ENCODE measurements at regions not wholly inside any gene's neighbourhood (a gene's known extent, or its start where the extent isn't known, plus 50 kb on each side); places are given as distances from the start of the nearest gene placed in this dataset.
"Not testable (repeated sequence)": the region's sequence is repeated elsewhere in the genome, so short reads cannot be mapped to it uniquely, and the experiment has no call there.

DNA sequence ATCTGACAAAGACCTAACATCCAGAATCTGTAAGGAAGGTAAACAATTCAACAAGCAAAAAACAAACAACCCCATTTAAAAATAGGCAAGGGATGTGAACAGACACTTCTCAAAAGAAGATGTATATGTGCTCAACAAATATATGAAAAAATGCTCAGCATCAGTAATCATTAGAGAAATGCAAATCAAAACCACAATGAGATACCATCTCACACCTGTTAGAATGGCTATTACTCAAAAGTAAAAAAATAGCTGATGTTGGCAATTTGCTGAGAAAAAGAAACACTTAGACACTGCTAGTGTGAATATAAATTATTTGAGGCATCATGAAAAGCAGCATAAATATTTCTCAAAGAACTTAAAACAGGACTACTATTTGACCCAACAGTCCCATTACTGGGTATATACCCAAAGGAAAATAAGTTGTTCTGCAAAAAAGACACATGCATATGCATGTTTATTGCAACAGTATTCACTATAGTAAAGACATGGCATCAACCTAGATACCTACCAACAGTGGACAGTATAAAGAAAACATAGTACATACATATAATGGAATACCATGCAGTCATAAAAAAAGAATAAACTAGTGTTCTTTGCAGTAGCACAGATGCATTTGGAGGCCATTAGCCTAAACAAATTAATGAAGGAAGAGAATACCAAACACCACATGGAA, 980.1 kb downstream of the KCNMA1 start:
- no peak for DNase-seq

DNA sequence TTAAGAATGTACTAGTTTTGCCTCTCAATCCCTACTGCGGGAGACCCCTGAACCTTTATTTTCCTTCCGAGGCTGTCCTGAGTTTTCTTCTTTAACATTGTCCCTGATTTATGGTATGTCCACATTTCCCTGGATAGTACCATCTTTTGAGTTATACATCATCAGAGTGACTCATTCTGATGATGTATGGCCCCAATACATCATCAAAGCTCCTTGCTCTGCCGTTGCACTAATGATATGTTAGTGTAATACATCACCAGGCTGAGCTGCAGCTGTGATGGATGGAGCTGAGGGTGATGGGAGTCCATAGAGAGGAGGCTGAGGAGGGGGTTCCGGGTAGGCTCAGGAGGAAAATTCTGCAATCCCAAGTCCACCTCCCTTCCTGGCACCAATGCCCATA, 986.5 kb downstream of the KCNMA1 start:
- peak; percentile 64 for DNase-seq

DNA sequence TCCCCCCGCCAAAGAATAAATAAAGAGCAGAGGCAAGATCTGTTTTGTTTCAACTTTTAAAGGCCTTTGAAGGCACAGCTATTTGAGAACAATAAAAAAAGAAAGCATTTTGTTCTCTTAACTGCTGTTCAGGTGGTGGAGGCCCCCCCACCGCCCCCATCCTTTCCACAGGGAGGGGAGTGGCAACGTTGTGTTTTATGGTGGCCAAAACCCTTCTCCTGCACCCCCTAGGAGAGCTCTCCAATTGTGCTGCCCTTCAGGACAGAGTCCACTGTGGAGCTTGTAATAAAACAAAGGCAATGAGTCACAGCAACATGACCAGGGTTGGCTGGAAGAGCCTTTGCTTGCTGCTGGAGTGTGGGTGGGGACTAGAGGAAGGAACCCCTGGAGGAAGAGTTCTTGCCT, 987.9 kb downstream of the KCNMA1 start:
- DNase-seq, result peak; percentile 87

DNA sequence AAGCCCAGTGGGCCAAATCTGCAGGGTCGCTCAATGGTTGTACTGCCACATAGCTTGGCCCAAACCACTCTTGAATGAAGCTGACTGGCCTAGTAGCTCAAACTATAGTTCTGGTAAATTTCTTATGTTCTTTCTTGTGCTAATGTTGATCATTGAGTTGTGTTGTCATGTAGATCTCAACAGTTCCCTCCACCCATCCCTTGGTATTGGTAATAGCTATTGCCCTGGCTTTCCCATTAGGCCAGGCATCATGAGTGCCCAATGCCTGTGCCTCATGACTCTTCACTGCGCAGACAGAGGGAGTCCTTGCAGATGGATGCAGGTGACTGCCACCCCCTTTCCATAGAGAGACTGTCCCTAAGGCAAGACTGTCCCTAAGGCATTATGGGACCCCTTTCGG, 988.4 kb downstream of the KCNMA1 start:
- DNase-seq, result no peak

DNA sequence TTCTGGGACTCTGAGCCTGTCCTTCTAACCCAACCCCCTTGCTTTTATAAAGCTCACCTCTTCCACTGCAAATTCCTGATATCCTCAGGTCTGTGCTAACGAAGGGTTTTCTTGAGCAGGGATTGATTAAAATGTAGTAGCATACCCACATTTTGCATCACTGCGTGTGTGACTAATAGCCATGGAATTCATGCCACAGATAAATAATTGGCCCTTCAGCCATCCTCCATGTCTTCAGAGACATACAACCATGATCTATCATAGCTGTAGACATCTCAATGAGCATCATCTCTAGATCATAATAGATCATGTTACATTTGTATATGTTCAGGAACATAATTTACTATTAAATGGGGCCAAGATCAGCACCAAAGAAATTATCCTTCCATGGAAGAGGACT, 990.3 kb downstream of the KCNMA1 start:
- peak; percentile 84 for DNase-seq

DNA sequence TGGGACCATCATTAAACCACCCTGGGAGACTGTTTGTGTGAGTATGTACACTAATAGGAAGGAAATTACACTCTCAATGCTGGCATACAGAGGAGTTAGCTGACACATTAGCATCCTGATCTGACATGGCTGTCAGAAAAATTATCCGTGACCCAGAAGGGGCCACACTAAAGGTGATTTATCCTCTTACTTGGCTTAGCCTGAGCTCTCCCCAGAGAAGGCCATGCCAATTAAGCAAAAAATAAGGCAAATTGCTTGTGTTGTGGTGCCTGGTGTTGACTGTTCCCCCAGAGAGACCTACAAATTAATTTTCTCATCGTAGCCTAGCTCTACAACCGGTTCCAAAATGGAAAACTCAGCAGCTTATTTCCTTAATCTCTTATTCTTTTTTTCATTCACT, 992.3 kb downstream of the KCNMA1 start:
- no peak for DNase-seq

DNA sequence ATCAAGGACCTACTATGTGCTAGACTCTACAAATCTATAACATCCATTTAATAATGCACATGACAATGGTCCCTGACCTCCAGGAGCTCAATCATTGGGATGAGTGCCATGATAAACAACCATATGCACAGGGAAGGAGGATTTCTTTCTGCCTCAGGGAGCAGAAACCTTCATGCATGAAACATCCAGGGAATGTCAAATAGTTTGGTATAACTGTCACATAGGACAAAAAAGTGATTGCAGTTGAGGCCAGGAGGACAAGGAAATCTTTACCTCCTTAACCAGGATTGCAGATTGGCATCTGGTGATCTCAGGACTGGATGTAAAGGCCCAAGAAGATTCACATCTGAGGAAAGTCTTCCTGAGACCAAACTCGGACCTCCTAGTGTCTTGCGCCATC, 993.1 kb downstream of the KCNMA1 start:
- no peak for DNase-seq

DNA sequence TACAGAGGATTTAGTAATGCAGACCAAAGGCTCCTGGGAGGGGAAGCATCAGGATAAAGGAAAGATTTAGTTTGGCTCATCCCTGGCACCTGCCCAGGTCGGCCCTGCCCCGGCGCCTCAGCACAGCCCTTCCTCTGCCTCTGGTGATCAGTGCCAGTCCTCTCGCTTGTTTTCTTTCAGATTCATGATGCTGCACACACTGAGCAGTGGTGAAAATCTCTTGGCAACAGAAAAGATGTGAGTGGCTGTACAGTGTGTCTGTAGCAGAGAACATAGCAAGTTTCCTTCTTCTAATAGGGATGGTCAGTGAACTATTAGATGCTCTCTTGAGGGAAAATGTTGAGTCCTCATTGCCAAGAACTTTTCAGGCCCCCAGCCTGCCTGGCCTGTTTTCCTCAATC, 994.1 kb downstream of the KCNMA1 start:
- no peak for DNase-seq

DNA sequence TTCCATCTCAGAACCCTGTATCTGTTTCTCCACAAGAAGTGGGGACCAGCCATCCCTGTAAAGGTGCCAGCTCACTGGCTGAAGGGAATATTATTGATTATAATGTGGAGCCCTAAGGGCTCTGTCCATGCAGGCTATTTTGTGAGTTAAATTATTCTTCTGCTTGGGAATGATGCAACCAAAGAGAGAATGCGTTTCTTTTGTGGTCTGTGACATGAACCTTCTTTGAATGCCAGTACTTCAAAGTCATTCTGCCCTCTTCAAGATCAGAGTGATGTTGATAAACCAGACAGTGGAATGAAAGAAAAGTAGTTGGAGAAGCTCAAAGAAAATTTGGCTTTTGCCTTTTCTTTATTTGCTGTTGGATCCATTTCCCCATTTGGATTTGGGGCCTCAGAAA, 995.2 kb downstream of the KCNMA1 start:
- DNase-seq, result no peak

DNA sequence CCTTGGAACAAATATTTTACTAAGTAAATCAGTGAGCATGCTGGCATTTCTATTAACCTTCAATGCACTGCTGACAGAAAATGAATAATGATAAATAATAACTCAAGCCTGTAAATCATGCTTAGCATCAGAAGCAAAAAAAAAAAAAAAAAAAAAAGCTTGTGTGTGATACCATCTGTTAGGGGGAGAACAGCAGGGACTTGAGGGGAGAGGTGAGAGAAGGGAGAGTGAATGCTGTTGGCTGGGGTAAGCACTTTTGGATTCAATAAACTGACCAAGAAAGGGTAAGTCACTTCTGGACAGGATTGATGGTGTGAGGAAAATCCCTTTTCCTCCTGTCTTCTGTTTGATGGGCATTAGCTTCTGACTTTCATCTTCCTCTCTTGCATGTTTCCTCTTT, 996.4 kb downstream of the KCNMA1 start:
- DNase-seq, result no peak

DNA sequence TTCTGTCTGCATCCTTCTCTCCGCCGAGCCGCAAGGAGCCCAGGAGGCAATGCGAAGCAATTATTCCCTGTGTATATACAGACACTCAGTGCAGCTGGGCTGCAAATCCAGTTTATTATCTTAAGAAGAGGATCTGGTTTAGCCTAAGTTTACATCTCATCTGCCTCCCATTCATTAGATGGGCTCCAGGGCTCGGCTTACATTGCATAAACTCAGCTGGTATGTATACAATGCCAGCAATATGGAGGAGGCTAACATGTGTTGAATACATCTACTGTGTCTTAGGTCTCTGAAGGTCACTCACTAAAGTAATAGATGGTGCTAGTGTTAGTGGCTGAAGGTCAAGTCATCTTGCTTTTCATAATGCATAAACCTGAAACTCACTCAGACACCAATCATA, 996.8 kb downstream of the KCNMA1 start:
- peak; percentile 26 for DNase-seq

DNA sequence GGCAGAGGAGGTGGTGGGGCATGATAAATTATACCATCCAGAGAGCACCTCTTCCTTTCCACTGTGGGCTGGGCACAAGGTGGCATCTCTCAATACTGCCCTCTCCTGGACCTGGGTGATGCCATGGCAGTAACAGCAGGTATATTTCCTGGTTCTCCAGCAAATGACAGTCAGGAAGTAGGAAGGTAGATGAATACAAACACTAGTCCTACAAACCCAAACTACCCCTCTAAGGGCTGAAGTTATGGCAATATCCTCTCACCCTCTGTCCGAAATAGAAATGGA, 1004.9 kb downstream of the KCNMA1 start:
- no peak for DNase-seq

DNA sequence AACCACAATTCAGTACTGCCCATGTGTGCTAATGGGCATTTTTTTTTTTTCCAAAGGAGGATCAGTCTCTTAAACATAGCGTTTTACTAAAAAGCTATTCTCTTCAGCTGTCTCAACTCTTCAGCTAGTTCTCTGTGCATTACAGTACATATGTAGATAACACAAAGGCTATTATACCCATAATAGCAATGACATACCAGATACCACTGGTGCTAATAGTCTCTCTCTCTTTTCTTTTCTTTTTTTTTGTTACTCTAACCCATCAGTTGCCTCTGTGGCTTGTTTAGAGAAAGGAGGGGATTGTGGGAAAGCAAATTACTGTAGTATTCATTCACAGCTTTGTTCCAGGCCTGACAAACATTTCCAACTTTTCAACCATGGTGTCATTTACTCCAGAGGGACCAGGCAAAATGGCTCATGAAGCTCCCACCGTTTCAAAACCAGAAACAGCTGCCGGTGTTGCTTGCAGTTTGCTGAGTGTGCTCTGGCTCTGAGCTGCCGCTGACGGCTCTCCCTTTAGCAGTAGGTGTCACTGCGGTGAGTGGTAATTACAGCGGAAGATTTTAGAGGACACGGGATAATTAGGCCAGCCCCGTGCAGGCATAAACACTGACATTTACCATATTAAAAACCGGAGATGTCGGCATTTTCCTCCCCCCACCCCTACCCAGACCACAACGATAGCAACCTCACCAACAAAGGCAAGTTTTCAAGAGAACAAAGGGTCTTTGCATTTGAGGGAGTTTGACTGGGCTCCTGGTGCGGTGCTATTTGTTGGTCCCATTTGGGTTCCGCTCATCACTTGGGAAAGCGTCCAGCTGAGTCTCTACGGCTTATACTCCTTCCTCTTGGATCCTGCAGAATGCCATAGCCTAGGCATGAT, 1005.5 kb downstream of the KCNMA1 start:
- no peak for DNase-seq

DNA sequence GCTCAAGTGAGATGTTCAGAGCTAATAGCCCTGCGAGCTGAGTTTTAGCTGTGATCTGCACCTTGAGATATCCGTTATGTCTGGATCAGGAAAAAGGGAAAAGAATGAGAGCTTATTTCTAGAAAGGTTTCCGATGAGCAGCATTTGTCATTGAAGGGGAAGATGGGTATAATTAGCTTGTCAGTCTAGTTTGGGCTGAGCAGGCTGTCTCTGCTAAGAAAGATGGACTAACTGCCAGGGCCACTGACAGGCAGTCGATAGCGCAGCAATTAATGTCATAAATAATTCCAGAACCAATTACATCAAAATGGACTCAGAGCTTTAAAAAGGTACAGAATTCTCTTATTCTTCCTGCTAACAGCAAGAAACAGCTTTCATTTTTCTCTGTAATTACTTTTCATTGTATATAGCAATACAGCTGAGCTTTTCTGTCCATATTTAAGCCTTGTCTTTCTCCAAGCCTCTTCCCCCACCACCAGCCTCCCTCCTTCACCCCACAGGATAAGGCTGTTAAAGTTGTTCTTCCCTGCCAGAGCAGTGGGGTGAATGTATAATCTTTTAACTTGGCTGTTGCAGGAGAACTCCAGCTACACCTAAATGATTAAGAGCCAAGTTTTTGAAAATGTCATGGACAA, 1006.5 kb downstream of the KCNMA1 start:
- no peak for DNase-seq

DNA sequence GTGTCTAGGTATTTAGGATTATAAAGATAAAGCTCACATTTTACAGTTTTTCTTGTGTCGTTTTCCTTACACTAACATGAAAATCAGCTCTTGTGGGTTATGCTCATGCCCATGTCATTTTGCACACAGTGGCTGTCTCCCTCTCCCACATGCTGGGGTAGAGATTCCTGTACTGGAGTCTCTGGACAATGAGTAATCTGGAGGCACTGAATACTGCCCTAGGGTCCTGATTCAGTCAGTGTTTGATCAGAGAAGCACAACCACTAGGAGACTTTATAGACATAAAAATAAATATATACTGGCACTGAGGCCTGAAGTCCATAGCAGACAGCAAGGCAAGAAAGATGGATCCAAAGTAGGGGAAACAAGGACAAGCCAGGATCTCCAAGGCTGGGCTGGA, 1008.8 kb downstream of the KCNMA1 start:
- no peak for DNase-seq

DNA sequence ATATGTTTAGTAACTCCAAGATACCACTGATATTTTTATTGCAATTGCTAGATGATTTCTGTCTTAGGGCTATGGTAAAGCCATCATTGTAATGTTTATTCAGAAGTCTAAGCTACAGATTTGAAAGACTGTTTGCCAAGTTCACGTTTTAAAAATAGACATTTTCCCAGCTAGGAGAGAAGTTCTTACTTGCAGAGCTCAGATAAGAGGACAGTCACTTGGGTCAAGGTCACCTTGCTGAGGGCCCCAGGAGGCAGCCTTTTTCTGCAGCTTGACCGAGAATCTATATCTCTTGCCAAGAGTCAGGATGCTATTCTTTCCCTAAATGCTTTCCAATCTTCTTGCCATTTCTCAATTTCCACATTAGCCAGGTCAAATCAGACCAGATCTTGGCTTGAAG, 1011.2 kb downstream of the KCNMA1 start:
- no peak for DNase-seq

DNA sequence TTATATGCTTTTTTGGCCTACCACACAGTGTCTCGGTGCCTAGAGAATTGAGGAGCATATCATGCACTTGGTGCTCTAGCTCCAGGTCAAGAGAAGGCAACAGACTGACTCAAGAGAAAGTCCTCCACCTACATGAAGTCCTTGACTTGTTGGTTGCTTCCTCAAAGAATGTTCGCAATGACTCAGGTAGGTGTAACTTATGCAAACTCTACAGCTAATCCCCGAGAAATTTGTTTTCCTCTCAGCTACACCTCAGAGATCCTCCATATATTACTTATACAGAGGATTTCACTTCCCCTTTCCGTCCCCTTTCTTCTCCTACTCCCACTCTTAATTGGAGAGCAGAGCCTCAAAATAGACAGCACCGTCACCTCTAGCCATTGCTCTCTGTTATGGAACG, 1013.1 kb downstream of the KCNMA1 start:
- no peak for DNase-seq

DNA sequence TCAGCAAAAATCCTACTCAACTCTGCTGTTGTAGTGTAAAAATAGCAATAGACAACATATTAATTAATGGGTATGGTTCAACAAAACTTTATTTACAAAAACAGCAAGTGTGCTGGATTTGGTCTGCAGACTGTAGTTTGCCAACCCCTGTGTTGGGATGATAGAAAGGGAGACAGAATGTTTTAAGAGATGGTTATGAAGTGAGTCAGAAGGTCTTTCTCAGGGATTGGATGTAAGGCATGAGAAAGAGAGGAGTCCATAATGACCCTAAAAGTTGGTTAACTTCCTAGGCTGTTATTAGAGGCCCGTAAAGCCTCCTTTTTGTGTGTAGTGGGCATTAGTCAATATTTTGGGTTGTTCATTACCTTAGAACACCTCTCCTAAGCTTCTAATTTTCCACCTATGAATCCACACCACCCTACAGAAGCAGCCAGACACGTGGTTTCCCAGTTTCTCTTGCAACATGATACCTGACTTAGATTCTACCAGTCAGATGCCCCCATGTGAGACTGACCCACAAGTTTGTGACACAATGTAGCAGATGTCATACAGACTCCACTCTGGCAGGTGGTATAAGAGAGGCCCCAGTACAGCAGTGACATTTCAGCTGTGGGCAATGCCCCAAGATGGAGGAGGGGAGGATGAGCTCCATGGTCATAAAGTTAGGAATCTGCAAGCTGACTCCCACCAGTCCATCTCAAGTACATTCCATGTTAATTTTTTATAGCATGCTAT, 1015.6 kb downstream of the KCNMA1 start:
- DNase-seq, result no peak

DNA sequence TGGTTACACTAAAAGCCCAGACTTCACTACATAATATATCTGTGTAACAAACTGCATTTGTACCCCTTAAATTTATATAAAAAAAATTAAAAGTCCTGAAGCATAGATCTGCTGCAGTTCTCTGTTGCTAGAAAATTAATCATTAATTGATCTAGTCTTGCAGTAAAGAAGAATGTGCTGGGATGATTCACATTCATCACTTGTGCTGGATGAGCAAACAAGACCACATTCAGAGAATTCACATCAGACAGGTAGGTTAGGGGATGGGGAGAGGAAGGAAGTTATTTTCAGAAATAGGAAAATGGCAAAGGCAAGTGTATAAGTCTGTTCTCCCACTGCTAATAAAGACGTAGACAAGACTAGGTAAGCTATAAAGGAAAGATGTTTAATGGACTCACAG, 1019.0 kb downstream of the KCNMA1 start:
- no peak for DNase-seq

DNA sequence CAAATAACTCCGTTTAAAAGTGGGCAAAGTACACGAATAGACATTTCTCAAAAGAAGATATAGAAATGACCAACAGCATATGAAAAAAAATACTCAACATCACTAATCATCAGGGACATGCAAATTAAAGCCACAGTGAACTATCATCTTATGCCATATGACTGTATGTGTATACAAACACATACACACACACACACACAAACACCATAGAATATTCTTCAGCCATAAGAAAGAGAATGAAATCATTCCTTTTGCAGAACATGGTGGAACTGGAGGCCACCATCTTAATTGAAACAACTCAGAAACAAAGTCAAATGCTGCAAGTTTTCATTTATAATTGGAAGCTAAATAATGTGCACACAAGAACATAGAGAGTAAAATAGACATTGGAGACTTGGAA, 1019.4 kb downstream of the KCNMA1 start:
- no peak for DNase-seq

DNA sequence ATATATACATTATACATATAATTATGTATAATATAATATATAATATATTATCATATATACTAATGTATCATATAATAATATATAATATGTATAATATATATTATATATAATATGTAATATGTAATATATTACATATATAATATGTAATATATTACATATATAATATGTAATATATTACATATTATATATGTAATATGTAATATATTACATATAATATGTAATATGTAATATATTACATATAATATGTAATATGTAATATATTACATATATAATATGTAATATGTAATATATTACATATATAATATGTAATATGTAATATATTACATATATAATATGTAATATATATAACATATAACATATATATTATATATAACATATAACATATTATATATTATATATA, 1020.9 kb downstream of the KCNMA1 start:
- not testable (repeated sequence) for DNase-seq

DNA sequence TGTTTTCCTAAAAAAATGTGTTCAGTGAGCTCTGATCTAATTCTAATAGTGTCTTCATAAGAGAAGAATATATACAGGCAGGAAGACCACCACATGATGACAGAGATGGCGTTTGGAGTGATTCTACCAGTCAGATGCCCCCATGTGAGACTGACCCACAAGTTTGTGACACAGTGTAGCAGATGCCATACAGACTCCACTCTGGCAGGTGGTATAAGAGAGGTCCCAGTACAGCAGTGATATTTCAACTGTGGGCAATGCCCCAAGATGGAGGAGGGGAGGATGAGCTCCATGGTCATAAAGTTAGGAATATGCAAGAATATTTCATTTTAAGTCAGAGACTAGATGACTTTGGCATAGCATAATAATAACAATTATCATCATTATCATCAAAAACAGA, 1022.6 kb downstream of the KCNMA1 start:
- no peak for DNase-seq

Data from fibroblast of skin of abdomen (primary cell).